SU-DHL-6 (cell line): ENCODE measurements at regions not wholly inside any gene's neighbourhood (a gene's known extent, or its start where the extent isn't known, plus 50 kb on each side); places are given as distances from the start of the nearest gene placed in this dataset.
"Not testable (repeated sequence)": the region's sequence is repeated elsewhere in the genome, so short reads cannot be mapped to it uniquely, and the experiment has no call there.

Source experiments
- EZH2phosphoT487 ChIP-seq: fragments of 200-600 bp; sonication (generic), shearing (Covaris generic); conservative IDR thresholded peaks from 2 replicates; pipeline ENCODE4 v1.6.1; 2018; ENCODE audit warnings: mild to moderate bottlenecking, antibody characterized with exemption, low read length, moderate library complexity, mixed read lengths
- TF ChIP-seq, protein P1 (sequence below): fragments of 200-600 bp; sonication (generic); IDR thresholded peaks from one replicate; pipeline ENCODE4 v1.5.1; 2017; ENCODE audit warnings: antibody characterized with exemption, mild to moderate bottlenecking, low read length, moderate library complexity; ENCODE audit not compliant: insufficient read depth, poor library complexity, severe bottlenecking

DNA sequence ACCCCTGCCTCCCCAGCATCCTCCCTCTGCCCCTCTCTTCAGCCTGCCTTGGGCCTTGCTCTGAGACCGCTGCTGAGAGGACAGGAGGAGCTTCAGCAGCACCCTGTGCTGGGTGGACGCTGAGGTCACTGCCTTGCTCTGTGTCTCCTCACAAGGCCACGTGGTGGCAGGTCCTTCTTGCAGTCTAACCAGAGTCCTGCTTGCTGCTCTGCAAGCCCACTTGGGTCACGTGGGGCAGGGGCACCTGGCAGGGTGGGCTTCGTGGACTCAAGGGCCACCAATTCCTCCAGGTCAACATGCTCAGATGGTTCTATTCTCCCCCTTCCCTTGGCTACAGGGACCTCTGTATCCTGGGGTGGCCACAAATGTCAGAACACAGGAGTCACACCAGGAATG is 235.0 kb downstream of the TMEM121 start:
- TF ChIP-seq, protein P1, sequence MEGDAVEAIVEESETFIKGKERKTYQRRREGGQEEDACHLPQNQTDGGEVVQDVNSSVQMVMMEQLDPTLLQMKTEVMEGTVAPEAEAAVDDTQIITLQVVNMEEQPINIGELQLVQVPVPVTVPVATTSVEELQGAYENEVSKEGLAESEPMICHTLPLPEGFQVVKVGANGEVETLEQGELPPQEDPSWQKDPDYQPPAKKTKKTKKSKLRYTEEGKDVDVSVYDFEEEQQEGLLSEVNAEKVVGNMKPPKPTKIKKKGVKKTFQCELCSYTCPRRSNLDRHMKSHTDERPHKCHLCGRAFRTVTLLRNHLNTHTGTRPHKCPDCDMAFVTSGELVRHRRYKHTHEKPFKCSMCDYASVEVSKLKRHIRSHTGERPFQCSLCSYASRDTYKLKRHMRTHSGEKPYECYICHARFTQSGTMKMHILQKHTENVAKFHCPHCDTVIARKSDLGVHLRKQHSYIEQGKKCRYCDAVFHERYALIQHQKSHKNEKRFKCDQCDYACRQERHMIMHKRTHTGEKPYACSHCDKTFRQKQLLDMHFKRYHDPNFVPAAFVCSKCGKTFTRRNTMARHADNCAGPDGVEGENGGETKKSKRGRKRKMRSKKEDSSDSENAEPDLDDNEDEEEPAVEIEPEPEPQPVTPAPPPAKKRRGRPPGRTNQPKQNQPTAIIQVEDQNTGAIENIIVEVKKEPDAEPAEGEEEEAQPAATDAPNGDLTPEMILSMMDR, result not testable (repeated sequence)
- not testable (repeated sequence) for TF ChIP-seq EZH2phosphoT487
